Kidney epithelial cell (primary cell): ENCODE measurements at regions not wholly inside any gene's neighbourhood (a gene's known extent, or its start where the extent isn't known, plus 50 kb on each side); places are given as distances from the start of the nearest gene placed in this dataset.

Experiments
- DNase-seq: peaks from one replicate; pipeline ENCODE4 v3.0.0-alpha.2; 2010; ENCODE audit warnings: low read depth
- H3K27me3 ChIP-seq: 2 replicates; pipeline ENCODE4 v1.6.0; 2011; ENCODE audit warnings: low read length; ENCODE audit not compliant: control insufficient read depth, insufficient read depth
- H3K36me3 ChIP-seq: 2 replicates; pipeline ENCODE4 v1.5.1; 2011; ENCODE audit warnings: low read length; ENCODE audit not compliant: control insufficient read depth, insufficient read depth
- H3K4me3 ChIP-seq: 2 replicates; pipeline ENCODE4 v1.5.1; 2011; ENCODE audit warnings: low read depth, mild to moderate bottlenecking, control low read depth, low read length
- CTCF ChIP-seq: IDR thresholded peaks from 2 replicates; pipeline ENCODE4 v1.5.1; 2011; ENCODE audit warnings: mild to moderate bottlenecking, moderate library complexity, low read length, control low read depth, inconsistent platforms; ENCODE audit not compliant: insufficient read depth, poor library complexity, severe bottlenecking

DNA sequence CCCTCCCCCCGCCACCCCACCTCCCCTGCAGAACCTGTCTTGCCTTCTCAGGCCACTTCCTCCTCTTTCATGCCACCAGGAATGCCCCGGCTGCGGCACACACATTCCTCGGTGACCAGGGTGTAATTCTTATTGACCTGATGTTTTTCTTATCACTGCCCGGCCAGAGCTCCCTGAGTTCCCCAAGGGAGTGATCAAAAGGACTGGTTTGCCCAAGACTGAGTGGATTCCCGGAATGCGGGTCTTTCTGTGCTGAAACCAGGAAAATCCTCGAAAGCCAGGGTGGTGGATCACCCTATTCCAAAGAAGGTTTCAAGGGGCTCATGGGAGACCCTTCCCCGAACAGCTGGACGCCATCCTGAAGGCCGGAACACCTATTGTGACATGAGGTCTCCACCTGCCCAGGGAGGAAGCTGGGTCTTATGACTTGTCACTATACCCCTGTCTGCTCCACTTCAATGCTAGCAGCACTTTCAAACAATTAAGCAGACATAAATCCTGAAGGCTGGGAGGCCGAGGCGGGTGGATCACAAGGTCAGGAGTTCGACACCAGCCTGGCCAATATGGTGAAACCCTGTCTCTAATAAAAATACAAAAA, 53.0 kb upstream of the RPL38 start:
- TF ChIP-seq CTCF = no peak
- Histone ChIP-seq H3K27me3 (no peaks in the 10 kb centered on the region), H3K4me3 (no peak overlapping the region), H3K36me3 (no peaks in the 10 kb centered on the region)
- DNase-seq = no peak

DNA sequence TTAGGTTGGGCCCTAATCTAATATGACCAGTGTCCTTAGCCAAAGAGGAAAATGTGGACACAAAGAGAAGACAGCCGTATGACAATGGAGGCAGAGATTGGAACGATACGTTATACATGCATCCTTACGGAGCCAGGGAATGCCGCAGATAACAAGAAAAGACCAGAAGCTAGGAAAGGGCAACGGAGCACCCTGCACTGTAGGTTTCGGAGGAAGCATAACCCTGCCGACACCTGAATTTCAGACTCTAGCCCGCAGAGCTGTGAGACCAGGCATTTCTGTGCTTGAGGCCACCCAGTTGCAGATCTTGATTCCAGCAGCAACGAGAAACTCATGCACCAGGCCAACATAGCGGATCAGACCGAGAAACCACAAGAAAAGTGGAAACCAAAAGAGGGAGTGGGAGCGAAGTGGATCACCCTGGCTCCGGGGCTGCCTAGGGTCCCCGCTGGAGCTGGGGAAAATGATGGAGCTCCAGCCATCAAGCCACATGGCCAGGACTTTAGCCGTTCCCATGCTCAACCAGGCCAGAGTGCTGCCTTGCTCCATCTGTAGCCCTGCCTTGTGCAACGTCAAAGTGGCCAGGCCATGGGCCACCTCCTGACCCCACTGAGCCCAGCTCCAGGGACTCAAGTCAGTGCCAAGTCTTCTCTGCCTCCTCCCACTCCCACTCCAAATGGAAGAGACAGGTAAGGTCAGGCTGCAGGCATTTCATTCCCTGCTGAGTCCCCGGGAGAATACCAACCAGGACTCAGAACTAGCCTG, 51.7 kb upstream of the RPL38 start:
- Histone ChIP-seq H3K36me3 (no peaks in the 10 kb centered on the region), H3K4me3 (no peak overlapping the region), H3K27me3 (no peaks in the 10 kb centered on the region)
- DNase-seq = no peak
- TF ChIP-seq CTCF = no peak

DNA sequence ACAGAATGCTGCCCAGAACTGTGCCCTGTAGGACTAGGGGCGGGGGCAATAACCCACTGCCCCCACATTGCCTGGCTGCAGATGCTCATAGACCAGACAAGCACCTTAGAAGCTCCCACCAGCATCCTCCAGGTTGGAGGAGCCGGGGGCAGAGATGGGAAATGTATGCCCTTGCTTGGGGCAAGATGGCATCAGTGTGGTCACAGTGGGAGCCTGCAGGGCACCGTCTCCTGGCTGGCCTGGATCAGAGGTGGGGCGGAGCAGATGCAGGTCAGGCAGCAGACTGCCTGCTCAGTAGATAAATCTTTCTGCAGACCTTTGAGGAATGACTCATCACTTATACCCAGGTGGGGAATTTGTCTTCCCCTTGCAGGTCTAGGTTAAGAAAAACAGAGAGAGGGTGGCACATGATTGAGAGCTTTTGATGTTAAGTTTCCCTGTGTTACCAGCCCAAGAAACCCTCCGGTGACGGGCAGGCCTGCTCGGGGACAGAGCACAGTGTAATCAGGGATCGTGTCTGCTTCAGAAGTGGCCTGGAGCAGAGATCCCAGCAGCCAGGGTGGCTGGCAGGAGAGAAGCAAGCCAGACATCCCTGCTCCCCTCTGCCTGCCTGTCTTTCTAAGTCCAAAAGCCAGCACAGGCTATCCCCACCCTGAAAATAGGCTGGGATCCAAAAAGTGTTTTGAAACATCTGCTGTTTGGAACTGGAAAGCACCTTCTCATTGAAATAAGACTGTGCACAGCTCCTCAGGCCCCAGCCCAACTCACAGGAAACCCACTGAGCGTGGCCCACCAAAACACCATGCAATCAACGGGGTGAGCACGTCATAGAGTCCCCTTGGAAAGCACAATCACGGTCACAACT, 50.7 kb upstream of the RPL38 start:
- no peak for DNase-seq
- Histone ChIP-seq H3K4me3 (no peak overlapping the region), H3K27me3 (no peaks in the 10 kb centered on the region), H3K36me3 (no peaks in the 10 kb centered on the region)
- TF ChIP-seq CTCF = no peak

DNA sequence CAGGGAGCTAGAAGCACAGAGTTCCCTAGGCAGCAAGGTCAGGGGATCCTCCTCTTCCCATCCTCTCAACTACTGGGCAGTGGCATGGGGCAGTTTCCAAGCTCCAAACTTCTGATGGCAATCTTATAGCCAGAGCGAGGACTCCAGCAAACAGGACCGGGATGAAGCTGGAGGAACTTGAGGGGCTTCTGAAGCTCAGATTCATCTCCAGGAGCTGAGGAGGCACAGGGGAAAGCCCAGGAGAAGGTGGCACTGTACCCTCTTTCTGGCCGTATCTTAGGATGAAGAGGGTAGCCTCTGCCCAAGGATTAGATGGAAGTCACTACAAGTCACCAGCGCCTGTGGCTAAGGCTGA, 50.0 kb upstream of the RPL38 start:
- no peak for TF ChIP-seq CTCF
- Histone ChIP-seq H3K36me3 (no peaks in the 10 kb centered on the region), H3K27me3 (no peaks in the 10 kb centered on the region), H3K4me3 (no peak overlapping the region)
- DNase-seq = no peak
